Stimulated activated CD4-positive, alpha-beta T cell treated with anti-CD3 and anti-CD28 coated beads, TNF-alpha, amount 100 ng/mL, for 24 hours (primary cell): ENCODE measurements at regions not wholly inside any gene's neighbourhood (a gene's known extent, or its start where the extent isn't known, plus 50 kb on each side); places are given as distances from the start of the nearest gene placed in this dataset.

Experiments used
- DNase-seq, 3 experiments: peaks; one replicate each; pipeline ENCODE4 v3.0.0-alpha.2; 2020; ENCODE audit warnings: low read depth in 3 of 3

GRCh38 chr6:112717856-112718255, 370.7 kb downstream of the RFPL4B start:
- no peak for DNase-seq

- no peak for DNase-seq
These were observed 378.5 kb downstream of the RFPL4B start for GRCh38 chr6:112725541-112726085.

GRCh38 chr6:112735129-112735528, 388.0 kb downstream of the RFPL4B start:
- DNase-seq, result no peak

GRCh38 chr6:112739766-112740165, 392.6 kb downstream of the RFPL4B start:
- DNase-seq, result no peak

GRCh38 chr6:112743323-112743722, 396.2 kb downstream of the RFPL4B start:
- no peak for DNase-seq

GRCh38 chr6:112744827-112745226, 397.7 kb downstream of the RFPL4B start:
- DNase-seq, result no peak

- no peak for DNase-seq
These were observed 398.6 kb downstream of the RFPL4B start for GRCh38 chr6:112745765-112746164.

GRCh38 chr6:112749673-112750072, 402.5 kb downstream of the RFPL4B start:
- DNase-seq, result no peak

- no peak for DNase-seq
These were observed 405.2 kb downstream of the RFPL4B start for GRCh38 chr6:112752305-112752704.

- DNase-seq, result no peak
These were observed 405.7 kb downstream of the RFPL4B start for GRCh38 chr6:112752791-112753190.

GRCh38 chr6:112760831-112761230, 413.7 kb downstream of the RFPL4B start:
- no peak for DNase-seq

- no peak for DNase-seq
These were observed 414.6 kb downstream of the RFPL4B start for GRCh38 chr6:112761740-112762139.

- no peak for DNase-seq
These were observed 417.2 kb downstream of the RFPL4B start for GRCh38 chr6:112764377-112764776.

GRCh38 chr6:112770308-112770707, 423.2 kb downstream of the RFPL4B start:
- no peak for DNase-seq

GRCh38 chr6:112773187-112773586, 426.1 kb downstream of the RFPL4B start:
- DNase-seq, result no peak

GRCh38 chr6:112774319-112774718, 427.2 kb downstream of the RFPL4B start:
- no peak for DNase-seq

GRCh38 chr6:112780498-112781096, 433.5 kb downstream of the RFPL4B start:
- DNase-seq, result no peak

- DNase-seq, result no peak
These were observed 434.1 kb downstream of the RFPL4B start for GRCh38 chr6:112781241-112781640.

GRCh38 chr6:112785408-112785807, 438.3 kb downstream of the RFPL4B start:
- no peak for DNase-seq

- DNase-seq, result no peak
These were observed 439.7 kb downstream of the RFPL4B start for GRCh38 chr6:112786801-112787200.

GRCh38 chr6:112787371-112787770, 440.2 kb downstream of the RFPL4B start:
- DNase-seq, result no peak

GRCh38 chr6:112795316-112795715, 448.2 kb downstream of the RFPL4B start:
- no peak for DNase-seq

GRCh38 chr6:112796712-112797111, 449.6 kb downstream of the RFPL4B start:
- DNase-seq, result no peak

- no peak for DNase-seq
These were observed 452.8 kb downstream of the RFPL4B start for GRCh38 chr6:112799889-112800288.
